Keratinocyte (primary cell): ENCODE measurements at regions not wholly inside any gene's neighbourhood (a gene's known extent, or its start where the extent isn't known, plus 50 kb on each side); places are given as distances from the start of the nearest gene placed in this dataset.

Experiments
- DNase-seq: peaks from one replicate; pipeline ENCODE4 v3.0.0-alpha.2; 2011; ENCODE audit warnings: low read depth, missing footprints, low spot score
- FAIRE-seq: peaks from 2 replicates; lab custom pipeline; 2011; peaks lifted over from hg19 to GRCh38; lab: Jason Lieb, UNC
- H2AFZ ChIP-seq: 2 replicates; pipeline ENCODE4 v1.6.0; 2012; ENCODE audit warnings: low read length, control low read depth, inconsistent platforms; ENCODE audit not compliant: control insufficient read depth
- H3K27ac ChIP-seq: 2 replicates; pipeline ENCODE4 v1.5.1; 2011; ENCODE audit warnings: low read length; ENCODE audit not compliant: control insufficient read depth, insufficient read depth
- H3K27me3 ChIP-seq: 3 replicates; pipeline ENCODE4 v1.6.0; 2011; ENCODE audit warnings: low read length; ENCODE audit not compliant: control insufficient read depth, insufficient read depth; ENCODE audit errors: extremely low read depth
- H3K36me3 ChIP-seq, 2 experiments: 2 replicates in 1 of 2; 3 replicates in 1 of 2; pipeline ENCODE4 v1.5.1; 2011; ENCODE audit warnings: low read length in 2 of 2, mild to moderate bottlenecking in 1 of 2; ENCODE audit not compliant: control insufficient read depth in 2 of 2, insufficient read depth in 2 of 2; ENCODE audit errors: extremely low read depth in 1 of 2
- H3K4me1 ChIP-seq: 3 replicates; pipeline ENCODE4 v1.5.1; 2011; ENCODE audit warnings: low read length; ENCODE audit not compliant: control insufficient read depth, insufficient read depth; ENCODE audit errors: extremely low read depth
- H3K4me2 ChIP-seq: 3 replicates; pipeline ENCODE4 v1.6.0; 2011; ENCODE audit warnings: low read depth, low read length; ENCODE audit not compliant: control insufficient read depth, insufficient read depth; ENCODE audit errors: extremely low read depth
- H3K4me3 ChIP-seq, 3 experiments: fragments of 200-600 bp in 1 of 3; sonication (generic) in 1 of 3; 2 replicates in 2 of 3; 3 replicates in 1 of 3; pipeline ENCODE4 v1.5.1; 2011 to 2016; ENCODE audit warnings: low read length in 3 of 3, mild to moderate bottlenecking in 3 of 3, control low read depth in 2 of 3, inconsistent platforms in 1 of 3, low read depth in 1 of 3, mixed read lengths in 1 of 3, mixed run types in 1 of 3, moderate library complexity in 1 of 3; ENCODE audit not compliant: control insufficient read depth in 2 of 3, insufficient read depth in 2 of 3; ENCODE audit errors: extremely low read depth in 1 of 3
- H3K79me2 ChIP-seq: 2 replicates; pipeline ENCODE4 v1.6.0; 2012; ENCODE audit warnings: low read length; ENCODE audit not compliant: control insufficient read depth, insufficient read depth
- H3K9ac ChIP-seq: 3 replicates; pipeline ENCODE4 v1.6.0; 2011; ENCODE audit warnings: low read length; ENCODE audit not compliant: control insufficient read depth, insufficient read depth; ENCODE audit errors: extremely low read depth
- H3K9me1 ChIP-seq: 3 replicates; pipeline ENCODE4 v1.6.0; 2011; ENCODE audit warnings: low read length; ENCODE audit not compliant: control insufficient read depth, insufficient read depth; ENCODE audit errors: extremely low read depth
- H3K9me3 ChIP-seq: 2 replicates; pipeline ENCODE4 v1.5.1; 2012; ENCODE audit warnings: low read depth, low read length; ENCODE audit not compliant: control insufficient read depth
- H4K20me1 ChIP-seq: 3 replicates; pipeline ENCODE4 v1.6.0; 2011; ENCODE audit warnings: low read length; ENCODE audit not compliant: control insufficient read depth, insufficient read depth; ENCODE audit errors: extremely low read depth
- CTCF ChIP-seq, 3 experiments: IDR thresholded peaks in 1 of 3; conservative IDR thresholded peaks in 1 of 3; optimal IDR thresholded peaks in 1 of 3; 2 replicates in 2 of 3; 3 replicates in 1 of 3; pipeline versions ENCODE3 to v1.5.1; 2011; ENCODE audit warnings: low read length in 3 of 3, mild to moderate bottlenecking in 3 of 3, moderate library complexity in 2 of 3, control low read depth in 1 of 3, inconsistent platforms in 1 of 3; ENCODE audit not compliant: insufficient read depth in 2 of 3; ENCODE audit errors: extremely low read depth in 1 of 3
- EZH2 ChIP-seq: IDR thresholded peaks from one replicate; pipeline ENCODE4 v1.6.1; 2012; ENCODE audit warnings: inconsistent platforms, mild to moderate bottlenecking, low read length, moderate library complexity
- dilution Hi-C: fragments of 300-500 bp; cut with MboI; formaldehyde crosslinking; loops from one replicate; pipeline ENCODE4 v1.7.0; 2020; ENCODE audit warnings: low sequenced_read_pairs; ENCODE audit not compliant: extremely low pct_ligation_motif_present

GRCh38 chr4:133812954-133813353 lies 388.6 kb downstream of the PABPC4L start:
- no peak overlapping the region for H3K4me2 ChIP-seq
- dilution Hi-C loops, result no loop called here
- H3K9me3 ChIP-seq, result no peaks in the 10 kb centered on the region
- no peak overlapping the region for H3K4me3 ChIP-seq
- H3K79me2 ChIP-seq, result no peaks in the 10 kb centered on the region
- H2AFZ ChIP-seq, result no peak overlapping the region
- TF ChIP-seq EZH2 (no peak), CTCF (optimal IDR thresholded peaks at IDR 0.05 in 1 of 3, IDR thresholded peaks at IDR 0.05 in 1 of 3, conservative IDR thresholded peaks at IDR 0.05 in 1 of 3; ENCODE audit: extremely low read depth in 1 of 3, insufficient read depth in 2 of 3, low read length in 3 of 3) (no peak)
- DNase-seq, result no peak
- no peaks in the 10 kb centered on the region for H3K4me1 ChIP-seq
- H3K9me1 ChIP-seq, result no peaks in the 10 kb centered on the region
- H3K27me3 ChIP-seq, result no peaks in the 10 kb centered on the region
- H3K36me3 ChIP-seq, result no peaks in the 10 kb centered on the region
- no peak overlapping the region for H3K27ac ChIP-seq
- no peaks in the 10 kb centered on the region for H4K20me1 ChIP-seq
- no peak for FAIRE-seq
- H3K9ac ChIP-seq, result no peak overlapping the region

- dilution Hi-C loops, result no loop called here
- FAIRE-seq, result no peak
Observed at GRCh38 chr4:133812236-133812635, 389.4 kb downstream of the PABPC4L start.

More at GRCh38 chr4:133812236-133812635, 389.4 kb downstream of the PABPC4L start:
- no peaks in the 10 kb centered on the region for H3K27me3 ChIP-seq
- no peaks in the 10 kb centered on the region for H3K79me2 ChIP-seq
- H3K9ac ChIP-seq, result no peak overlapping the region
- H3K9me1 ChIP-seq, result no peaks in the 10 kb centered on the region
- TF ChIP-seq CTCF (optimal IDR thresholded peaks at IDR 0.05 in 1 of 3, IDR thresholded peaks at IDR 0.05 in 1 of 3, conservative IDR thresholded peaks at IDR 0.05 in 1 of 3; ENCODE audit: extremely low read depth in 1 of 3, insufficient read depth in 2 of 3, low read length in 3 of 3) (no peak), EZH2 (no peak)
- H3K27ac ChIP-seq, result no peak overlapping the region
- H3K9me3 ChIP-seq, result no peaks in the 10 kb centered on the region
- H3K4me2 ChIP-seq, result no peak overlapping the region
- H3K4me3 ChIP-seq, result no peak overlapping the region
- no peaks in the 10 kb centered on the region for H3K36me3 ChIP-seq
- H4K20me1 ChIP-seq, result no peaks in the 10 kb centered on the region
- H3K4me1 ChIP-seq, result no peaks in the 10 kb centered on the region
- no peak for DNase-seq
- no peak overlapping the region for H2AFZ ChIP-seq
